DMS53 treated with DMSO at 0.1 percent for 48 hours (cell line): ENCODE measurements at regions not wholly inside any gene's neighbourhood (a gene's known extent, or its start where the extent isn't known, plus 50 kb on each side); places are given as distances from the start of the nearest gene placed in this dataset.

Experiments used
- DNase-seq: peaks from one replicate; lab custom pipeline; 2025; ENCODE audit not compliant: unreplicated experiment; lab: John Stamatoyannopoulos, UW

DNA sequence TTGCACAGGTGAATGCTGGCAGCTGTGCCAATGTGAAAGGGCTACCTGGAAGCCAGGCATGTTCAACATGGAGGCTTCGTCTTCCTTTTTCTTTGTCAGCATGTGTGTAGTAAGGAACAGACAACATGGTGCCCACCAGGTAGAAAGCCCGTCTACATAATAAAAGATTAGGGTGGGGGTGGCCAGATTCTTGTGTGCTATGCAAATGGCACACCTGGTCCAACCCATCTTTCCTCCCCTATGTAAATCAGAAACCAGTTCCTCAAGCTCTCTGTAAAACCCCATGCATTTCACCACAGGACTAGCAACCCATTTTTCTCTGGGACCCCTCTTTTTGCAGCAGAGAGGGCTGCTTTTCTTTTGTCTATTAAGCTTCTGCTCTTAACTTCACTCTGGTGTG, 72.3 kb upstream of the ZP4 start:
- no peak for DNase-seq

DNA sequence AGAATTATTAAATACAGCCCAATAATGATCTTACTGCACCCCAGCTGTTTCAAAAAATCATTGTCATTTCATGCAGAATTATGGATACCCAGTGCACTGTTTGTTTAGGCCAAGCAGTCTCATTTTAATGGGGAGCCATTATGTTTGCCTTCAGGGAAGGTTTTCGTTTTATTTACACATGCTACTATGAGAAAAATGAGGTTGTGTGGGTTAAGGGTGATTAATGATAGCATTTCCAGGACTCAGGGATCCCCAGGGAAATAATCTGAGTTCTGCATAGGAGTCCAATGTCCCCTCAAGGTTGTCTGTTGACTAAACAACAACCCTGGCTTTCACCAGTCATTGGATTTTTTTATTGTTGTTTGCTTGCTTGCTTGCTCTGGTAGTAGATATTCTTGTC, 71.0 kb upstream of the ZP4 start:
- DNase-seq = no peak

- DNase-seq = no peak
These were observed 69.1 kb upstream of the ZP4 start for GRCh38 chr1:237959838-237960237.

- DNase-seq = no peak
These were observed 62.5 kb upstream of the ZP4 start for GRCh38 chr1:237953238-237953637.
